SK-N-SH (cell line): ENCODE measurements at regions not wholly inside any gene's neighbourhood (a gene's known extent, or its start where the extent isn't known, plus 50 kb on each side); places are given as distances from the start of the nearest gene placed in this dataset.
"Not testable (repeated sequence)": the region's sequence is repeated elsewhere in the genome, so short reads cannot be mapped to it uniquely, and the experiment has no call there.

Source experiments
- CTCF ChIA-PET: fragments of 300-600, 350-600 bp; formaldehyde crosslinking; extraction: SDS; loops from one replicate; lab custom pipeline; 2021; lab: Yijun Ruan, JAX
- POLR2A ChIA-PET: fragments of 350-600 bp; sonication (Branson Sonifier 250); formaldehyde crosslinking; extraction: SDS; loops from one replicate; lab custom pipeline; 2020; ENCODE audit warnings: antibody characterized with exemption, inconsistent platforms; lab: Yijun Ruan, JAX
- DNase-seq: peaks from one replicate; pipeline ENCODE4 v3.0.0; 2012
- H2AFZ ChIP-seq: fragments of 200-600 bp; sonication (generic); 2 replicates; pipeline ENCODE4 v1.8.1; 2016; ENCODE audit warnings: antibody characterized with exemption, mild to moderate bottlenecking, low read depth
- H3F3A ChIP-seq: fragments of 200-600 bp; sonication (generic); replicated peaks from 2 replicates; pipeline ENCODE3; 2016; ENCODE audit warnings: antibody characterized with exemption, mild to moderate bottlenecking; ENCODE audit not compliant: insufficient read depth
- H3K27ac ChIP-seq, 2 experiments: fragments of 200-500 bp in 1 of 2; fragments of 200-600 bp in 1 of 2; sonication (Bioruptor generic) in 1 of 2; sonication (generic), shearing (Covaris generic) in 1 of 2; 2 replicates each; pipeline versions ENCODE4 v1.5.1 to v1.6.1; 2014 to 2016; ENCODE audit warnings: low read depth in 2 of 2, inconsistent platforms in 1 of 2, low read length in 1 of 2, mild to moderate bottlenecking in 1 of 2, mixed read lengths in 1 of 2
- H3K27me3 ChIP-seq: fragments of 200-600 bp; sonication (generic), shearing (Covaris generic); 2 replicates; pipeline ENCODE4 v1.6.1; 2016; ENCODE audit warnings: mixed run types; ENCODE audit not compliant: insufficient read depth
- H3K36me3 ChIP-seq, 2 experiments: fragments of 200-500 bp in 1 of 2; fragments of 200-600 bp in 1 of 2; sonication (Bioruptor generic) in 1 of 2; sonication (generic) in 1 of 2; replicated peaks in 1 of 2; 2 replicates each; pipeline versions ENCODE3 to v1.5.1; 2014 to 2016; ENCODE audit warnings: low read length in 1 of 2, mild to moderate bottlenecking in 1 of 2; ENCODE audit not compliant: insufficient read depth in 2 of 2, control insufficient read depth in 1 of 2
- H3K4me1 ChIP-seq, 2 experiments: fragments of 200-500 bp in 1 of 2; fragments of 200-600 bp in 1 of 2; sonication (Bioruptor generic) in 1 of 2; sonication (generic), shearing (Covaris generic) in 1 of 2; 2 replicates each; pipeline versions ENCODE4 v1.5.1 to v1.6.1; 2014 to 2016; ENCODE audit warnings: low read depth in 1 of 2, low read length in 1 of 2, mixed run types in 1 of 2; ENCODE audit not compliant: insufficient read depth in 2 of 2, control insufficient read depth in 1 of 2
- H3K4me2 ChIP-seq: fragments of 200-600 bp; sonication (generic), shearing (Covaris generic); 2 replicates; pipeline ENCODE4 v1.6.1; 2017; ENCODE audit warnings: mixed run types
- H3K4me3 ChIP-seq, 2 experiments: fragments of 200-500 bp in 1 of 2; fragments of 200-600 bp in 1 of 2; sonication (Bioruptor generic) in 1 of 2; sonication (generic), shearing (Covaris generic) in 1 of 2; 2 replicates each; pipeline versions ENCODE4 v1.5.1 to v1.8.1; 2014 to 2016; ENCODE audit warnings: low read depth in 2 of 2, inconsistent platforms in 1 of 2, low read length in 1 of 2, mild to moderate bottlenecking in 1 of 2, mixed read lengths in 1 of 2, moderate library complexity in 1 of 2
- H3K79me2 ChIP-seq: fragments of 200-600 bp; sonication (generic); 2 replicates; pipeline ENCODE4 v1.8.1; 2017; ENCODE audit warnings: mild to moderate bottlenecking; ENCODE audit not compliant: insufficient read depth
- H3K9ac ChIP-seq: fragments of 200-600 bp; sonication (generic); 2 replicates; pipeline ENCODE4 v1.6.1; 2017; ENCODE audit warnings: mixed run types
- H3K9me2 ChIP-seq: fragments of 200-600 bp; sonication (generic); 2 replicates; pipeline ENCODE4 v1.6.1; 2017; ENCODE audit warnings: mixed run types
- H3K9me3 ChIP-seq: fragments of 200-600 bp; sonication (generic); 2 replicates; pipeline ENCODE4 v1.6.1; 2017; ENCODE audit warnings: mixed run types, mild to moderate bottlenecking, moderate library complexity
- H4K20me1 ChIP-seq: fragments of 200-600 bp; sonication (generic); 2 replicates; pipeline ENCODE4 v1.6.1; 2017; ENCODE audit warnings: mild to moderate bottlenecking, mixed run types; ENCODE audit not compliant: insufficient read depth
- CHD2 ChIP-seq: fragments of 150-350 bp; IDR thresholded peaks from 2 replicates; pipeline ENCODE4 v1.6.1; 2018; ENCODE audit warnings: low read length; ENCODE audit not compliant: partially characterized antibody
- CTCF ChIP-seq: fragments of 200-600 bp; sonication (generic); IDR thresholded peaks from 2 replicates; pipeline ENCODE4 v1.6.1; 2017; ENCODE audit warnings: antibody characterized with exemption, mild to moderate bottlenecking, moderate library complexity
- ELF1 ChIP-seq: IDR thresholded peaks from 2 replicates; pipeline ENCODE4 v1.4.0; 2012
- EP300 ChIP-seq, 2 experiments: IDR thresholded peaks; 2 replicates each; pipeline versions ENCODE4 v1.4.0 to v1.6.1; 2012; ENCODE audit warnings: borderline replicate concordance in 1 of 2, low read depth in 1 of 2, low read length in 1 of 2
- FOSL2 ChIP-seq: IDR thresholded peaks from 2 replicates; pipeline ENCODE4 v1.4.0; 2012; ENCODE audit warnings: low read depth, mild to moderate bottlenecking, moderate library complexity, borderline replicate concordance
- FOXJ3 ChIP-seq: sonication (generic); formaldehyde crosslinking; IDR thresholded peaks from 2 replicates; pipeline ENCODE4 v1.5.1; 2020; ENCODE audit warnings: mild to moderate bottlenecking, missing genetic modification reagents
- GABPA ChIP-seq: IDR thresholded peaks from 2 replicates; pipeline ENCODE4 v1.4.0; 2012; ENCODE audit warnings: low read depth, mild to moderate bottlenecking
- GATA2 ChIP-seq: sonication (generic); formaldehyde crosslinking; IDR thresholded peaks from 2 replicates; pipeline ENCODE4 v1.5.0; 2020; ENCODE audit warnings: mild to moderate bottlenecking, missing genetic modification reagents
- JUND ChIP-seq: IDR thresholded peaks from 2 replicates; pipeline ENCODE4 v1.4.0; 2012
- NFIC ChIP-seq: IDR thresholded peaks from 2 replicates; pipeline ENCODE4 v1.4.0; 2012; ENCODE audit warnings: borderline replicate concordance
- NRF1 ChIP-seq: IDR thresholded peaks from 2 replicates; pipeline ENCODE4 v1.6.1; 2012; ENCODE audit warnings: low read depth, mild to moderate bottlenecking, low read length
- POLR2AphosphoS5 ChIP-seq: IDR thresholded peaks from 2 replicates; pipeline ENCODE4 v1.6.1; 2012; ENCODE audit warnings: low read depth, low read length
- RCOR1 ChIP-seq: fragments of 150-350 bp; IDR thresholded peaks from 2 replicates; pipeline ENCODE4 v1.6.1; 2017; ENCODE audit warnings: antibody characterized with exemption, low read length
- RFX5 ChIP-seq: IDR thresholded peaks from 2 replicates; pipeline ENCODE4 v1.6.1; 2012; ENCODE audit warnings: mild to moderate bottlenecking, improper control_type of control experiment, low read length
- RXRA ChIP-seq: IDR thresholded peaks from 2 replicates; pipeline ENCODE4 v1.4.0; 2012; ENCODE audit warnings: low read depth, mild to moderate bottlenecking, borderline replicate concordance
- SMC3 ChIP-seq: IDR thresholded peaks from 2 replicates; pipeline ENCODE4 v1.6.1; 2012; ENCODE audit warnings: low read depth, low read length, improper control_type of control experiment
- TCF12 ChIP-seq: IDR thresholded peaks from 2 replicates; pipeline ENCODE4 v1.4.0; 2012
- USF1 ChIP-seq: IDR thresholded peaks from 2 replicates; pipeline ENCODE4 v1.4.0; 2012; ENCODE audit warnings: low read depth, borderline replicate concordance
- WGBS: methylation state at CpG from one replicate; pipeline ENCODE4 v1.1.6; 2017; ENCODE audit warnings: low lambda C conversion rate; 5-methylcytosine and 5-hydroxymethylcytosine counted together

GRCh38 chr1:10920063-10920626 lies 92.3 kb upstream of the TARDBP start:
- POLR2A ChIA-PET: no interaction called here
- H4K20me1 ChIP-seq: no peaks in the 10 kb centered on the region
- TF ChIP-seq RFX5: no peak
- TF ChIP-seq NRF1: no peak
- TF ChIP-seq FOSL2: no peak
- TF ChIP-seq RCOR1: no peak
- no peak for TF ChIP-seq TCF12
- no peak for TF ChIP-seq GATA2 (CRISPR knock-in tag)
- TF ChIP-seq GABPA: no peak
- no peak for TF ChIP-seq EP300 (IDR thresholded peaks at IDR 0.05; ENCODE audit: borderline replicate concordance in 1 of 2, low read depth in 1 of 2, low read length in 1 of 2)
- TF ChIP-seq POLR2AphosphoS5: no peak
- TF ChIP-seq FOXJ3 (CRISPR knock-in tag): no peak
- no peak for TF ChIP-seq NFIC
- TF ChIP-seq ELF1: no peak
- TF ChIP-seq JUND: no peak
- TF ChIP-seq RXRA: no peak
- TF ChIP-seq SMC3: no peak
- no peak for TF ChIP-seq USF1
- no peak for TF ChIP-seq CTCF
- TF ChIP-seq CHD2: no peak
- H3K36me3 ChIP-seq: no peaks in the 10 kb centered on the region
- H3K27me3 ChIP-seq: no peaks in the 10 kb centered on the region
- no peak overlapping the region for H3K4me3 ChIP-seq
- H3K4me1 ChIP-seq: no peaks in the 10 kb centered on the region
- no peak overlapping the region for H2AFZ ChIP-seq
- H3K79me2 ChIP-seq: no peaks in the 10 kb centered on the region
- 70% methylated on average over 6 of the region's 9 CpGs for WGBS
- CTCF ChIA-PET: interaction anchor here (0.9 kb wide), 1 partner anchor 22 kb away, joined by 4 read pairs; no protein-coding TSS in a partner anchor
- H3K27ac ChIP-seq: no peak overlapping the region
- no peaks in the 10 kb centered on the region for H3F3A ChIP-seq
- H3K9me3 ChIP-seq: no peaks in the 10 kb centered on the region
- DNase-seq: no peak
- no peak overlapping the region for H3K9ac ChIP-seq
- no peak overlapping the region for H3K4me2 ChIP-seq
- H3K9me2 ChIP-seq: no peaks in the 10 kb centered on the region

- H3K9me3 ChIP-seq, H3K4me3 ChIP-seq, POLR2A ChIA-PET, H3K79me2 ChIP-seq, H3K4me1 ChIP-seq, H3K27me3 ChIP-seq, H3K9me2 ChIP-seq, H4K20me1 ChIP-seq, H3K4me2 ChIP-seq, H3K36me3 ChIP-seq, H3K9ac ChIP-seq, H3F3A ChIP-seq, H3K27ac ChIP-seq, DNase-seq, CTCF ChIA-PET, H2AFZ ChIP-seq: not testable (repeated sequence)
- WGBS: 82% methylated on average over 7 of the region's 8 CpGs
Observed at GRCh38 chr1:10922315-10923060, 90.0 kb upstream of the TARDBP start.
